HepG2 (cell line): ENCODE measurements at regions not wholly inside any gene's neighbourhood (a gene's known extent, or its start where the extent isn't known, plus 50 kb on each side); places are given as distances from the start of the nearest gene placed in this dataset.

ENCODE experiments used
- HNF1A ChIP-seq, 2 experiments: sonication (generic) in 1 of 2; formaldehyde crosslinking in 1 of 2; IDR thresholded peaks; 2 replicates each; pipeline versions ENCODE4 v1.4.0 to v1.6.1; 2016 to 2020; ENCODE audit warnings: borderline replicate concordance in 1 of 2, low read depth in 1 of 2, mild to moderate bottlenecking in 1 of 2, missing genetic modification reagents in 1 of 2
- HNF4A ChIP-seq: sonication (generic); formaldehyde crosslinking; IDR thresholded peaks from 2 replicates; pipeline ENCODE4 v1.4.0; 2020; ENCODE audit warnings: missing genetic modification reagents
- HOMEZ ChIP-seq: IDR thresholded peaks from 2 replicates; pipeline ENCODE4 v1.6.1; 2016; ENCODE audit warnings: low read depth
- NR2C2 ChIP-seq: sonication (generic); formaldehyde crosslinking; IDR thresholded peaks from 2 replicates; pipeline ENCODE4 v1.4.0; 2020; ENCODE audit warnings: missing genetic modification reagents, mild to moderate bottlenecking, moderate library complexity, borderline replicate concordance
- PHF8 ChIP-seq: sonication (generic); formaldehyde crosslinking; IDR thresholded peaks from 2 replicates; pipeline ENCODE4 v1.5.0; 2020; ENCODE audit warnings: missing genetic modification reagents
- RARG ChIP-seq: sonication (generic); formaldehyde crosslinking; IDR thresholded peaks from 2 replicates; pipeline ENCODE4 v1.4.0; 2020; ENCODE audit warnings: low read depth, mild to moderate bottlenecking, missing genetic modification reagents
- RERE ChIP-seq: IDR thresholded peaks from 2 replicates; pipeline ENCODE4 v1.6.1; 2016; ENCODE audit warnings: low read depth, missing genetic modification reagents, missing compliant biosample characterization
- SALL1 ChIP-seq: sonication (generic); formaldehyde crosslinking; IDR thresholded peaks from 2 replicates; pipeline ENCODE4 v1.8.0; 2022; ENCODE audit warnings: mild to moderate bottlenecking, missing genetic modification reagents
- STAG1 ChIP-seq: sonication (generic); formaldehyde crosslinking; IDR thresholded peaks from 2 replicates; pipeline ENCODE4 v1.4.0; 2020; ENCODE audit warnings: missing genetic modification reagents
- TCF7 ChIP-seq: sonication (generic); IDR thresholded peaks from 2 replicates; pipeline ENCODE4 v1.6.1; 2016; ENCODE audit warnings: antibody characterized with exemption, low read depth
- TRIM24 ChIP-seq: sonication (generic); formaldehyde crosslinking; IDR thresholded peaks from 2 replicates; pipeline ENCODE4 v1.8.0; 2022; ENCODE audit warnings: mild to moderate bottlenecking, missing genetic modification reagents
- YEATS4 ChIP-seq: sonication (generic); formaldehyde crosslinking; IDR thresholded peaks from 2 replicates; pipeline ENCODE4 v1.4.0; 2020; ENCODE audit warnings: missing genetic modification reagents, borderline replicate concordance
- ZMAT3 ChIP-seq: sonication (generic); formaldehyde crosslinking; conservative IDR thresholded peaks from 2 replicates; pipeline ENCODE4 v1.7.0; 2021; ENCODE audit warnings: missing genetic modification reagents
- ZNF331 ChIP-seq: sonication (generic); formaldehyde crosslinking; IDR thresholded peaks from 2 replicates; pipeline ENCODE4 v1.4.0; 2020; ENCODE audit warnings: missing genetic modification reagents
- ZNF431 ChIP-seq: sonication (generic); formaldehyde crosslinking; IDR thresholded peaks from 2 replicates; pipeline ENCODE4 v1.9.0; 2022; ENCODE audit warnings: missing genetic modification reagents, low read depth, mild to moderate bottlenecking, borderline replicate concordance
- ZNF644 ChIP-seq: IDR thresholded peaks from 2 replicates; pipeline ENCODE4 v1.6.1; 2016; ENCODE audit warnings: low read depth
- ZNF768 ChIP-seq: sonication (generic); formaldehyde crosslinking; IDR thresholded peaks from 2 replicates; pipeline ENCODE4 v1.4.0; 2020; ENCODE audit warnings: missing genetic modification reagents

- TF ChIP-seq HNF1A (IDR thresholded peaks at IDR 0.05; ENCODE audit: low read depth): no peak
- peak; percentile 63; the same call in 1 of the 2 replicates for TF ChIP-seq HNF1A (CRISPR knock-in tag; IDR thresholded peaks at IDR 0.05; ENCODE audit: borderline replicate concordance)
- peak; percentile 51; the same call in 1 of the 2 replicates for TF ChIP-seq PHF8 (CRISPR knock-in tag)
- peak; percentile 81; the same call in 1 of the 2 replicates for TF ChIP-seq TRIM24
- TF ChIP-seq NR2C2 (CRISPR knock-in tag): peak; percentile 69
- TF ChIP-seq HOMEZ (CRISPR knock-in tag): peak; percentile 85
- TF ChIP-seq ZNF431: no peak
- peak; percentile 81; the same call in 1 of the 2 replicates for TF ChIP-seq SALL1 (CRISPR knock-in tag)
- TF ChIP-seq RARG (CRISPR knock-in tag): 0 out of 2 replicates have a peak, but pooled peaks have one; percentile 66
- TF ChIP-seq ZNF644 (CRISPR knock-in tag): peak; percentile 67; the same call in 1 of the 2 replicates
- 0 out of 2 replicates have a peak, but pooled peaks have one; percentile 45 for TF ChIP-seq RERE (CRISPR knock-in tag)
- peak; percentile 96 for TF ChIP-seq HNF4A
- TF ChIP-seq TCF7: peak; percentile 57; the same call in 1 of the 2 replicates
- peak; percentile 47; the same call in 1 of the 2 replicates for TF ChIP-seq YEATS4 (CRISPR knock-in tag)
- TF ChIP-seq ZMAT3 (CRISPR knock-in tag): no peak
- no peak for TF ChIP-seq ZNF768 (CRISPR knock-in tag)
- 0 out of 2 replicates have a peak, but pooled peaks have one; percentile 11 for TF ChIP-seq STAG1 (CRISPR knock-in tag)
- peak; percentile 79; the same call in 1 of the 2 replicates for TF ChIP-seq ZNF331 (CRISPR knock-in tag)
Measured at GRCh38 chr5:74918232-74918669, 52.1 kb upstream of the FAM169A start (continued).
